ENCODE measurements at regions not wholly inside any gene's neighbourhood (a gene's known extent, or its start where the extent isn't known, plus 50 kb on each side); places are given as distances from the start of the nearest gene placed in this dataset.
"Not testable (repeated sequence)": the region's sequence is repeated elsewhere in the genome, so short reads cannot be mapped to it uniquely, and the experiment has no call there.

DNA sequence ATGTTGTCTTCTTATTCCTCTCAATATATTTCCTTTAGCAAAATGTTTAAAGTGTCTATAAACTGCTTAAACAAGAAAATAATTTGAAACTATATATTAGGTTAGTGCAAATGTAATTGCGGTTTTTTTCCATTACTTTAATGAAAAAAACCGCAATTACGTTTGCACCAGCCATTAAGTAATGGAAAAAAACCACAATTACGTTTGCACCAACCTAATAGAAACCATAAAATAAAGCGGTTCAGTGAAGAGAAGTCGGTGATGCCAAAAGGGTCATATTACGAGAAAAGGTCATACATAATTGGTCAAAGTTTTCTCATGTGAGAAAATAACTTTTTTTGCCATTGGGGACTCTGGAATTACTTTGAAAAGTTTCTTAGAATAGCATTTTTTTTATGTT lies 385.6 kb upstream of the ST8SIA4 start:
- H3K27ac ChIP-seq: no peak overlapping the region
- WGBS, 2 donors: 74 to 84% methylated on average over 7 of the region's 7 CpGs
- H3K27me3 ChIP-seq: no peaks in the 10 kb centered on the region
- FAIRE-seq (no peak), DNase-seq (no peak), ATAC-seq (no peak)
- intact Hi-C loops (cut with DNase I): no loop called here
- no peak overlapping the region for H3K4me3 ChIP-seq
- TF ChIP-seq, protein P1, sequence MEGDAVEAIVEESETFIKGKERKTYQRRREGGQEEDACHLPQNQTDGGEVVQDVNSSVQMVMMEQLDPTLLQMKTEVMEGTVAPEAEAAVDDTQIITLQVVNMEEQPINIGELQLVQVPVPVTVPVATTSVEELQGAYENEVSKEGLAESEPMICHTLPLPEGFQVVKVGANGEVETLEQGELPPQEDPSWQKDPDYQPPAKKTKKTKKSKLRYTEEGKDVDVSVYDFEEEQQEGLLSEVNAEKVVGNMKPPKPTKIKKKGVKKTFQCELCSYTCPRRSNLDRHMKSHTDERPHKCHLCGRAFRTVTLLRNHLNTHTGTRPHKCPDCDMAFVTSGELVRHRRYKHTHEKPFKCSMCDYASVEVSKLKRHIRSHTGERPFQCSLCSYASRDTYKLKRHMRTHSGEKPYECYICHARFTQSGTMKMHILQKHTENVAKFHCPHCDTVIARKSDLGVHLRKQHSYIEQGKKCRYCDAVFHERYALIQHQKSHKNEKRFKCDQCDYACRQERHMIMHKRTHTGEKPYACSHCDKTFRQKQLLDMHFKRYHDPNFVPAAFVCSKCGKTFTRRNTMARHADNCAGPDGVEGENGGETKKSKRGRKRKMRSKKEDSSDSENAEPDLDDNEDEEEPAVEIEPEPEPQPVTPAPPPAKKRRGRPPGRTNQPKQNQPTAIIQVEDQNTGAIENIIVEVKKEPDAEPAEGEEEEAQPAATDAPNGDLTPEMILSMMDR (IDR thresholded peaks at IDR 0.05): no peak
- no peaks in the 10 kb centered on the region for H3K36me3 ChIP-seq
- no peaks in the 10 kb centered on the region for H3K9me3 ChIP-seq
- no peaks in the 10 kb centered on the region for H3K4me1 ChIP-seq

DNA sequence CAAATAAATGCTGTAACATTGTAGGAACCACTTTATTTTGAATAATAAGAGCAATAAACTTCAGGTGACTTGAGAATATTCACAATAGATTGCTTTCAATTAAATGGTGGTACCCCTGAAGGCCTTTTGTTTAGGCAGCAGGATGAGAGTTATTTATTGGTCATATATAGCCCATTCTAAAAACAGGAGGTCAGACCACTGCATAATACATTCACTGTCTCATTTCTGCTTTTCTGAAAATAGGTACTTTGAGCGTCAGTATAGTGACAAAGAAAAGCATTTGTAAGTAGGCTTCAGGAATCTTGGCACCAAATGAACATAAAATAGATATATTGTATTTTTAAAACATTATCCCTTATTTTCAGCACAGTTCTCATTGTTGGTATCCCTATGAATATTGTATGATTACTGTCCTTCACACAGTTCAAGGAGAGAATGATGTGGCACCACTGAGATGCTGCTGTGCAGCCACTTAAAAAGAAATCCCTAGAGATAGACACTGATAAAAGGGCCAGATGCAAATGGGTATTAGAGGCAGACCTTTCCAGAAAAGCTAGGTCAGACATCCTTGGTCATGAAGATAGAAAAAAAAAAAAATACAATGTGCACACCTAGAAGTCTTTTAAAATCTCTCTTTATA lies 381.8 kb upstream of the ST8SIA4 start:
- no peaks in the 10 kb centered on the region for H3K27me3 ChIP-seq
- TF ChIP-seq, protein P1 (IDR thresholded peaks at IDR 0.05): no peak
- intact Hi-C loops (cut with DNase I): no loop called here
- no peaks in the 10 kb centered on the region for H3K36me3 ChIP-seq
- 47 to 64% methylated on average over 1 of the region's 1 CpG for WGBS, 2 donors
- FAIRE-seq (no peak), ATAC-seq (no peak), DNase-seq (no peak)
- no peak overlapping the region for H3K27ac ChIP-seq
- no peaks in the 10 kb centered on the region for H3K9me3 ChIP-seq
- H3K4me3 ChIP-seq: no peak overlapping the region
- no peaks in the 10 kb centered on the region for H3K4me1 ChIP-seq

DNA sequence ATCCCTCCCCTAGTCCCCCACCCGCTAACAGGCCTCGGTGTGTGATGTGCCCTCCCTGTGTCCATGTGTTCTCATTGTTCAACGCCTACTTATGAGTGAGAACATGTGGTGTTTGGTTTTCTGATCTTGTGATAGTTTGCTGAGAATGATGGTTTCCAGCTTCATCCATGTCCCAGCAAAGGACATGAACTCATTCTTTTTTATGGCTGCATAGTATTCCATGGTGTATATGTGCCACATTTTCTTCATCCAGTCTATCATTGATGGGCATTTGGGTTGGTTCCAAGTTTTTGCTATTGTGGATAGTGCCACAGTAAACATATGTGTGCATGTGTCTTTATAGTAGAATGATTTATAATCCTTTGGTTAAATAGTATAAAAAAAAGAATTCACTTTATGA lies 380.9 kb upstream of the ST8SIA4 start:
- H3K36me3 ChIP-seq; H3K4me3 ChIP-seq; DNase-seq; H3K27ac ChIP-seq; ATAC-seq; intact Hi-C loops (cut with DNase I); H3K4me1 ChIP-seq; FAIRE-seq; H3K9me3 ChIP-seq; H3K27me3 ChIP-seq: not testable (repeated sequence)
- 81 to 95% methylated on average over 3 of the region's 3 CpGs for WGBS, 2 donors

DNA sequence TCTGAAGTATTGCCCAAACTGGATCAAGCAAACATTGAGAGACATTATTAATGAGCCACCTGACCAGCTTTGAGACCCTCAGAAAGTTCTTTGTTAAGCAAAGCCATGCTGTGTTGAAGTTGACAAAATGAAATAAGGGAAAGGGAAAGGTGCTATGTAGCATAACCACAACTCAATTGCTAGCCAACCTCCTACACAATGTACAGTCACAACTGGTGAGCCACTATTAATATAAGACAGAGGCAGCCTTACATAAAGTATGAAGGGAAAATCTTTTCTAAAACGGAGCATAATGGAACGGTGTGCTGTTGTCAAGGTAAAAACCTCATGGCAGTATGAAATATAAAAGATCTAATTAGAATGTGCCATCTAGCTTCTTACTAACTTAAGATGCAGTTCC lies 375.8 kb upstream of the ST8SIA4 start:
- 69 to 75% methylated on average over 2 of the region's 2 CpGs for WGBS, 2 donors
- no peaks in the 10 kb centered on the region for H3K9me3 ChIP-seq
- H3K27ac ChIP-seq: no peak overlapping the region
- no peaks in the 10 kb centered on the region for H3K36me3 ChIP-seq
- no peak for DNase-seq
- TF ChIP-seq, protein P1 (IDR thresholded peaks at IDR 0.05): no peak
- FAIRE-seq: no peak
- H3K4me1 ChIP-seq: no peaks in the 10 kb centered on the region
- intact Hi-C loops (cut with DNase I): no loop called here
- H3K4me3 ChIP-seq: no peak overlapping the region
- no peaks in the 10 kb centered on the region for H3K27me3 ChIP-seq
- ATAC-seq: no peak

DNA sequence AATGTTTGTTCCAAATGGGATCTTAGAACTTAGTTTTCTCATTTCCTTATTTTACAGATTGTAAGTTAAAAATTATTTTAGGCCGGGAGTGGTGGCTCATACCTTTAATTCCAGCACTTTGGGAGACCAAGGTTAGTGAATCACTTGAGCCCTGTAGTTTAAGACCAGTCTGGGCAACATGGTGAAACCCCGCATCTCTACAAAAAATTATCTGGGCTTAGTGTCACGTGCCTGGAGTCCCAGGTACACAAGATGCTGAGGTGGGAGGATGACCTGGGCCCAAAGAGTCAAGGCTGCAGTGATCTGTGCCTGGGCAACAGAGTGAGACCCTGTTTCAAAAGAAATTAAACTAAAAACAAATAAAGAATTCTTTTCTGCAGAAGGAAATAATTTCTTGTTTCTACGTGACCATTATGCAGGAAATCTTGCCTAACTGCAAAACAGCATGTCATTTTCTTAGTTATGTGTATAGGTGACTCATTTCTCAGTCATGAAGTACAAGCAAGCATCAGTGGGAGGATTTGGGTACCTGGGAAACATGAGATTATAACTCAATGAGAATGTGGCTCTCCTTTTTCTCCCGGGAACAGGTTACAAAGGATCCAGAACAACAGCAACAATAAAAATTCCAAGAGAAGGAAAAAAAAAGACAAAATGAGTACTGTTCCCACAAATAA lies 375.1 kb upstream of the ST8SIA4 start:
- TF ChIP-seq, protein P1 (IDR thresholded peaks at IDR 0.05): no peak
- no peak for ATAC-seq
- 48 to 59% methylated on average over 5 of the region's 5 CpGs for WGBS, 2 donors
- no peaks in the 10 kb centered on the region for H3K36me3 ChIP-seq
- no peak overlapping the region for H3K27ac ChIP-seq
- no peak overlapping the region for H3K4me3 ChIP-seq
- H3K27me3 ChIP-seq: no peaks in the 10 kb centered on the region
- no peak for DNase-seq
- intact Hi-C loops (cut with DNase I): no loop called here
- no peaks in the 10 kb centered on the region for H3K4me1 ChIP-seq
- FAIRE-seq: no peak
- no peaks in the 10 kb centered on the region for H3K9me3 ChIP-seq
